HL-60 (cell line): ENCODE measurements at regions not wholly inside any gene's neighbourhood (a gene's known extent, or its start where the extent isn't known, plus 50 kb on each side); places are given as distances from the start of the nearest gene placed in this dataset.

Source experiments
- DNase-seq, 2 experiments: peaks; one replicate each; pipeline ENCODE4 v3.0.0-alpha.2; 2010 to 2020; ENCODE audit warnings: low read depth in 1 of 2, low spot score in 1 of 2
- H3K27ac ChIP-seq: fragments of 250-450 bp; sonication (Bioruptor Pico); replicated peaks from 2 replicates; pipeline ENCODE4 v1.5.1; 2020; ENCODE audit warnings: mild to moderate bottlenecking, moderate library complexity
- H3K27me3 ChIP-seq: fragments of 250-450 bp; sonication (Bioruptor Pico); 2 replicates; pipeline ENCODE4 v1.5.1; 2021; ENCODE audit warnings: mild to moderate bottlenecking, moderate library complexity; ENCODE audit not compliant: insufficient read depth, poor library complexity, severe bottlenecking
- H3K4me3 ChIP-seq: replicated peaks from 2 replicates; pipeline ENCODE4 v1.5.1; 2011; ENCODE audit warnings: mild to moderate bottlenecking, control low read depth, low read length; ENCODE audit not compliant: insufficient read depth
- CTCF ChIP-seq: IDR thresholded peaks from one replicate; pipeline ENCODE4 v1.5.1; 2011; ENCODE audit warnings: low read length, control low read depth, inconsistent platforms; ENCODE audit not compliant: insufficient read depth
- GABPA ChIP-seq: IDR thresholded peaks from 2 replicates; pipeline ENCODE4 v1.6.1; 2012; ENCODE audit warnings: low read depth
- POLR2AphosphoS5 ChIP-seq: IDR thresholded peaks from 2 replicates; pipeline ENCODE4 v1.6.1; 2012; ENCODE audit warnings: low read depth
- REST ChIP-seq: IDR thresholded peaks from 2 replicates; pipeline ENCODE4 v1.6.1; 2012; ENCODE audit warnings: low read depth; ENCODE audit not compliant: insufficient replicate concordance
- SPI1 ChIP-seq: IDR thresholded peaks from 2 replicates; pipeline ENCODE4 v1.6.1; 2012; ENCODE audit warnings: low read depth, mild to moderate bottlenecking, borderline replicate concordance

GRCh38 chr22:34135749-34136148, 215.5 kb upstream of the LARGE1 start:
- TF ChIP-seq GABPA (no peak), REST (no peak), CTCF (no peak), SPI1 (no peak), POLR2AphosphoS5 (no peak)
- H3K27me3 ChIP-seq: no peaks in the 10 kb centered on the region
- H3K4me3 ChIP-seq: no peak overlapping the region
- DNase-seq: no peak
- no peak overlapping the region for H3K27ac ChIP-seq

- Histone ChIP-seq H3K27me3 (no peaks in the 10 kb centered on the region), H3K27ac (no peak overlapping the region), H3K4me3 (no peak overlapping the region)
- TF ChIP-seq REST: no peak
- no peak for TF ChIP-seq POLR2AphosphoS5
- no peak for TF ChIP-seq SPI1
- TF ChIP-seq GABPA: no peak
- no peak for TF ChIP-seq CTCF
- no peak for DNase-seq
These were observed 229.7 kb upstream of the LARGE1 start for GRCh38 chr22:34150023-34150422.

GRCh38 chr22:34159491-34159890, 239.2 kb upstream of the LARGE1 start:
- DNase-seq: no peak
- Histone ChIP-seq H3K27me3 (no peaks in the 10 kb centered on the region), H3K27ac (no peak overlapping the region), H3K4me3 (no peak overlapping the region)
- TF ChIP-seq GABPA (no peak), POLR2AphosphoS5 (no peak), CTCF (no peak), SPI1 (no peak), REST (no peak)
